Nephron (organoid): ENCODE measurements at regions not wholly inside any gene's neighbourhood (a gene's known extent, or its start where the extent isn't known, plus 50 kb on each side); places are given as distances from the start of the nearest gene placed in this dataset.

ENCODE experiments used
- H3K27ac Mint-ChIP-seq, 3 experiments: 2 replicates each; pipeline ENCODE4 v1.8.0; 2020; ENCODE audit warnings: mixed read lengths in 3 of 3, mild to moderate bottlenecking in 2 of 3, moderate library complexity in 1 of 3
- H3K27me3 Mint-ChIP-seq: 2 replicates; pipeline ENCODE4 v1.8.0; 2021; ENCODE audit warnings: low read depth, mild to moderate bottlenecking, moderate library complexity, mixed read lengths
- H3K36me3 Mint-ChIP-seq: 2 replicates; pipeline ENCODE4 v1.8.0; 2020; ENCODE audit warnings: low read depth, mixed read lengths
- H3K4me1 Mint-ChIP-seq: 2 replicates; pipeline ENCODE4 v1.8.0; 2020; ENCODE audit warnings: mixed read lengths
- H3K4me3 Mint-ChIP-seq, 3 experiments: 2 replicates each; pipeline ENCODE4 v1.8.0; 2020; ENCODE audit warnings: mild to moderate bottlenecking in 3 of 3, mixed read lengths in 3 of 3, moderate library complexity in 2 of 3
- H3K9me3 Mint-ChIP-seq: 2 replicates; pipeline ENCODE4 v1.8.0; 2020; ENCODE audit warnings: mixed read lengths
- CTCF ChIP-seq, 3 experiments: fragments of 200-600 bp; sonication (generic); IDR thresholded peaks; one replicate each; pipeline ENCODE4 v1.5.0; 2021; ENCODE audit warnings: antibody characterized with exemption in 3 of 3; ENCODE audit not compliant: unreplicated experiment in 3 of 3

DNA sequence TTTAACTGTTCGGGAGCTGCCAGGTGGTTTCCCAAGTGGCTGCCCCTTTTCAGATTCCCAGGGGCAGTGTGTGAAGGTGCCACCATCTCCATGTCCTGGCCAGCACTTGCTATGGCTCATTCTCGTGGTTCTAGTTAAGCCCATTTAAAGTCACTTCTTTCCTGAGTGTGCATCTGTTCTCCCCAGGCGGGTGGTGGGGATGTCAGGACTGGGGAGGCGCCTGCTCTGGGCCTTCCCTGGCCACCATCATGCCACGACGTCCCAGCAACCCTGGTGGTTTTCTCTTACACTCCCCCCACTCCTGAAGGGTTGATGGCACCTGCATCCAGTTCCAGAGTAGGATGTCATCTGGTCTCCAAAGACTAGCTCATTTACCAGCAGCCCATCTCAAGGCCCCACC lies 56.8 kb upstream of the TAMM41 start:
- H3K4me1 Mint-ChIP-seq = no peaks in the 10 kb centered on the region
- no peak overlapping the region for H3K4me3 Mint-ChIP-seq
- H3K27me3 Mint-ChIP-seq = peaks cover 18% of the 10 kb centered on the region
- no peak for TF ChIP-seq CTCF (IDR thresholded peaks at IDR 0.05; ENCODE audit: unreplicated experiment in 3 of 3)
- H3K27ac Mint-ChIP-seq = no peak overlapping the region
- H3K36me3 Mint-ChIP-seq = no peaks in the 10 kb centered on the region
- H3K9me3 Mint-ChIP-seq = no peaks in the 10 kb centered on the region

- Mint-ChIP-seq H3K27me3 (peaks cover 16% of the 10 kb centered on the region), H3K4me3 (no peak overlapping the region), H3K9me3 (no peaks in the 10 kb centered on the region), H3K4me1 (no peaks in the 10 kb centered on the region), H3K36me3 (no peaks in the 10 kb centered on the region), H3K27ac (no peak overlapping the region)
- TF ChIP-seq CTCF (IDR thresholded peaks at IDR 0.05; ENCODE audit: unreplicated experiment in 3 of 3) = no peak
Observed at GRCh38 chr3:11904157-11904556, 57.5 kb upstream of the TAMM41 start.

DNA sequence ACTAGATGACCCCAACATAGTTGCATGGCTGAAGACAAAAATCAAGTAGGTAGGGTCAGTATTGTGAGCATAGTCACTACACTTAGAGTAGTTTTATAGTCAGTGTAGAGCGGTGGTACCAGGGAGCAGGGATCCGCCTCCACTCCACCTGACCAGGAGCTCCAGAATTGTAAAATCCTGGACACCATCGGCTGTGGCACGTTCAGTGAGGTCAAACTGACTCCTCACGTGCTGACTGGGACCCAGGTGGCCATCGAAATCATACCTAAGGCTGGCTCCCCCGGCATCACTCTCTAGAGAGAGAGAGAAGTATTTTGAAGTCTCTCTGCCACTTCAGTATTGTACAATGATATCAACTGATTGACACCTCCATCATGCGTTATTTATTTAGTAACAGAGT lies 59.7 kb upstream of the TAMM41 start:
- Mint-ChIP-seq H3K27ac (no peak overlapping the region), H3K36me3 (no peaks in the 10 kb centered on the region), H3K4me1 (no peaks in the 10 kb centered on the region), H3K9me3 (no peaks in the 10 kb centered on the region), H3K4me3 (no peak overlapping the region), H3K27me3 (peaks cover 16% of the 10 kb centered on the region)
- TF ChIP-seq CTCF (IDR thresholded peaks at IDR 0.05; ENCODE audit: unreplicated experiment in 3 of 3) = no peak

DNA sequence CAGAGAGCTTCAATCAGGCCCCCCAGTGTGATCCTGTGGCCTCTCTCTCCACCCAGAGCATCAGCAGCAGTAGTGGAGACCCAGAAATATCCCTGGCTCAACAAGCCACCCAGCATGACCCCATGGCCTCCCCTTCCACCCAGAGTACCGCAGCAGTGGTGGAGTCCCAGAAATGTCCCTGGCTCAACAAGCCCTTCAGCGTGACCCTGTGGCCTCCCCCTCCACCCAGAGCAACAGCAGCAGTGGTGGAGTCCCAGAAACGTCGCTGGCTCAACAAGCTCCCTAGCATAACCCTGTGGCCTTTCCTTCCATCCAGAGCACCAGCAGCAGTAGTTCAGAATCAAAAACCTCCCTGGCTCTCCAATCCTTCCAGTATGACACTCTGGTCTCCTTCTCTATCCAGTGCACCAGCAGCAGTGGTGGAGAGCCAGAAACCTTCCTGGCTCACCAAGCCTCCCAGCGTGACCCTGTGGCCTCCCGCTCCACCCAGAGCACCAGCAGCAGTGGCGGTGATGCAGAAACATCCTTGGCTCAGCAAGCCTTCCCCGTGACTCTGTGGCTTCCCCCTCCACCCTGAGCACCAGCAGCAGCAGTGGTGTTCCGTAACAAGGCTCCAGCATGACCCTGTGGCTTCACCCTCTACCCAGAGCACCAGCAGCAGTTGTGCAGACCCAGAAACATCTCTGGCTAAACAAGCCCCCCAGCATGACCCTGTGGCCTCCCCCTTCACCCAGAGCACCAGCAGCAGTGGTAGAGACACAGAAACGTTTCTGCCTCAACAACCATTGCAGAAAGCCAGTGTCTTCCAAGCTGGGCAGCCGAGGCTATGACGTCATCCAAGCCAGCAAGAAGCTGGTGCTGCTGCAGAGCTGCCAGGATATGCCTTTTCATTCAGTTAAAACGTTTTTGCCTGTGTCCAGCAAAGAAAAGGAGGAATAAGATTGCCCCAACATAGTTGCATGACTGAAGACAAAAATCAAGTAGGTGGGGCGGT lies 61.3 kb upstream of the TAMM41 start:
- Mint-ChIP-seq H3K27ac (no peak overlapping the region), H3K9me3 (no peaks in the 10 kb centered on the region), H3K36me3 (no peaks in the 10 kb centered on the region), H3K4me1 (peaks cover 5% of the 10 kb centered on the region), H3K27me3 (peaks cover 16% of the 10 kb centered on the region), H3K4me3 (no peak overlapping the region)
- no peak for TF ChIP-seq CTCF (IDR thresholded peaks at IDR 0.05; ENCODE audit: unreplicated experiment in 3 of 3)

GRCh38 chr3:11908981-11909698 lies 62.5 kb upstream of the TAMM41 start:
- Mint-ChIP-seq H3K4me1 (peaks cover 5% of the 10 kb centered on the region), H3K4me3 (no peak overlapping the region), H3K36me3 (no peaks in the 10 kb centered on the region), H3K27me3 (peaks cover 17% of the 10 kb centered on the region), H3K27ac (no peak overlapping the region), H3K9me3 (no peaks in the 10 kb centered on the region)
- TF ChIP-seq CTCF (IDR thresholded peaks at IDR 0.05; ENCODE audit: unreplicated experiment in 3 of 3) = no peak
